ENCODE measurements at regions not wholly inside any gene's neighbourhood (a gene's known extent, or its start where the extent isn't known, plus 50 kb on each side); places are given as distances from the start of the nearest gene placed in this dataset.

- peak; percentile 75 for DNase-seq (ENCODE audit: low read depth)
- TF ChIP-seq CTCF (IDR thresholded peaks at IDR 0.05; ENCODE audit: insufficient read depth, low read depth, low read length) = no peak
- H3K4me3 ChIP-seq (ENCODE audit: low read depth, low read length) = no peak overlapping the region
These were observed 173.3 kb downstream of the SLC16A9 start for GRCh38 chr10:59536167-59537014.

- no peak for TF ChIP-seq CTCF (IDR thresholded peaks at IDR 0.05; ENCODE audit: insufficient read depth, low read depth, low read length)
- no peak for DNase-seq (ENCODE audit: low read depth)
- H3K4me3 ChIP-seq (ENCODE audit: low read depth, low read length) = no peak overlapping the region
These were observed 162.0 kb upstream of the FAM13C start for GRCh38 chr10:59524348-59524747.

GRCh38 chr10:59523851-59524250 lies 161.5 kb upstream of the FAM13C start:
- no peak for TF ChIP-seq CTCF (IDR thresholded peaks at IDR 0.05; ENCODE audit: insufficient read depth, low read depth, low read length)
- no peak for DNase-seq (ENCODE audit: low read depth)

GRCh38 chr10:59517996-59518395 lies 155.6 kb upstream of the FAM13C start:
- TF ChIP-seq CTCF (IDR thresholded peaks at IDR 0.05; ENCODE audit: insufficient read depth, low read depth, low read length) = no peak
- DNase-seq (ENCODE audit: low read depth) = no peak
- no peak overlapping the region for H3K4me3 ChIP-seq (ENCODE audit: low read depth, low read length)

More at GRCh38 chr10:59523851-59524250, 161.5 kb upstream of the FAM13C start:
- H3K4me3 ChIP-seq (ENCODE audit: low read depth, low read length) = no peak overlapping the region

- TF ChIP-seq CTCF (IDR thresholded peaks at IDR 0.05; ENCODE audit: insufficient read depth, low read depth, low read length) = no peak
- no peak overlapping the region for H3K4me3 ChIP-seq (ENCODE audit: low read depth, low read length)
- DNase-seq (ENCODE audit: low read depth) = no peak
These were observed 155.1 kb upstream of the FAM13C start for GRCh38 chr10:59517341-59517899.

GRCh38 chr10:59513558-59513957 lies 151.2 kb upstream of the FAM13C start:
- no peak overlapping the region for H3K4me3 ChIP-seq (ENCODE audit: low read depth, low read length)
- no peak for TF ChIP-seq CTCF (IDR thresholded peaks at IDR 0.05; ENCODE audit: insufficient read depth, low read depth, low read length)
- DNase-seq (ENCODE audit: low read depth) = no peak

All from fibroblast of villous mesenchyme (primary cell).